Neural crest cell (in vitro differentiated cells): ENCODE measurements at regions not wholly inside any gene's neighbourhood (a gene's known extent, or its start where the extent isn't known, plus 50 kb on each side); places are given as distances from the start of the nearest gene placed in this dataset.

ENCODE experiments used
- DNase-seq: peaks from one replicate; pipeline ENCODE4 v3.0.0; 2021; ENCODE audit warnings: low read depth, mixed read lengths, low spot score
- H3K27ac Mint-ChIP-seq: one replicate; pipeline ENCODE4 v1.8.0; 2021; ENCODE audit warnings: mild to moderate bottlenecking, mixed read lengths; ENCODE audit not compliant: unreplicated experiment
- H3K27me3 Mint-ChIP-seq: 2 replicates; pipeline ENCODE4 v1.8.0; 2021; ENCODE audit warnings: low read depth, mild to moderate bottlenecking, mixed read lengths
- H3K36me3 Mint-ChIP-seq: 2 replicates; pipeline ENCODE4 v1.8.0; 2021; ENCODE audit warnings: low read depth, mild to moderate bottlenecking, mixed read lengths
- H3K4me1 Mint-ChIP-seq: 2 replicates; pipeline ENCODE4 v1.8.0; 2021; ENCODE audit warnings: mixed read lengths
- H3K4me3 Mint-ChIP-seq: one replicate; pipeline ENCODE4 v1.8.0; 2021; ENCODE audit warnings: mild to moderate bottlenecking, mixed read lengths
- H3K9me3 Mint-ChIP-seq: 2 replicates; pipeline ENCODE4 v1.8.0; 2021; ENCODE audit warnings: mixed read lengths
- CTCF ChIP-seq: fragments of 200-600 bp; sonication (generic); conservative IDR thresholded peaks from 2 replicates; pipeline ENCODE4 v1.5.0; 2021; ENCODE audit warnings: antibody characterized with exemption, mild to moderate bottlenecking

GRCh38 chr1:112806090-112806642 is 91.0 kb upstream of the PPM1J start:
- no peak overlapping the region for H3K27ac Mint-ChIP-seq
- H3K4me1 Mint-ChIP-seq, result peaks cover 33% of the 10 kb centered on the region
- no peaks in the 10 kb centered on the region for H3K27me3 Mint-ChIP-seq

DNA sequence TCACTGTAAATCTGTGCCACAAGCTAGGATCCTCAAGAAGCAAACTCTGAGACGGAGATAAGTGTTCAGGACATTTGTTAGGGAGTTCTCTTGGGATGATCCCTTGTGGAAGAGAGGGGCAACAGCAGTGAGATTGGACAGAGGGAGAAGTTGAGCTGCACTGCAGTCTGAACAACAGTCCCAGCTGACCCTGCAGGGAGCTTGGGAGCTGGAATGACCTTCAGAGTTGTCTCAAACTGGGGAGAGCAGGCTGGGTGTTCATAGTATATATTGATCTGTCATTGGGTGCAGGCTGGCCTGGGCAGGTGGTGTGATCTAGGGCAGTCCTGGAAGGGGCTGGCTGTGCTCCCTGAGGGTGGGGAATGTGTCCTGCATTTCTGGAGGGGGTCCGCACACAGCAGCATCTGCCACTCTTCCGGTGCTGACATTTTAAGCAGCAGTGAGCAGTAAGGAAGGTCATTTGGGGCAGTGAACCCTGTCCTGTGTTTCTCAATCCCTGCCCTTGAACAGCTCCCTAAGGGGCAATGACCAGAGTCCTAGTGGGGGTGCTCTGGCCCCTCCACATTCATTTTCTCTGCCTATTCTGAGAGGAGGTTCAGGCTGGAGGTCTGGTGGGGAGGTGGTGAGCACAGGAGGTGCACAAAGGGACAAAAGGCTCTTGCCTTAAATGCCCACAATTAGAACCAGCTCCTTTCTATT is 90.2 kb upstream of the PPM1J start:
- Mint-ChIP-seq H3K9me3 (no peaks in the 10 kb centered on the region), H3K4me3 (no peak overlapping the region), H3K27ac (no peak overlapping the region), H3K4me1 (peaks cover 25% of the 10 kb centered on the region), H3K36me3 (no peaks in the 10 kb centered on the region), H3K27me3 (no peaks in the 10 kb centered on the region)
- no peak for TF ChIP-seq CTCF
- DNase-seq, result no peak

More at GRCh38 chr1:112806090-112806642, 91.0 kb upstream of the PPM1J start:
- Mint-ChIP-seq H3K9me3 (no peaks in the 10 kb centered on the region), H3K36me3 (no peaks in the 10 kb centered on the region), H3K4me3 (no peak overlapping the region)
- TF ChIP-seq CTCF, result no peak
- DNase-seq, result no peak

- TF ChIP-seq CTCF, result peak; percentile 84
- Mint-ChIP-seq H3K36me3 (no peaks in the 10 kb centered on the region), H3K9me3 (peaks cover 2% of the 10 kb centered on the region), H3K27me3 (no peaks in the 10 kb centered on the region), H3K4me1 (peaks cover 19% of the 10 kb centered on the region), H3K27ac (peak overlapping the region; percentile 19), H3K4me3 (no peak overlapping the region)
- DNase-seq, result peak; percentile 58
These were observed 89.0 kb upstream of the PPM1J start for GRCh38 chr1:112803906-112804762.

- no peaks in the 10 kb centered on the region for H3K27me3 Mint-ChIP-seq
- no peak for TF ChIP-seq CTCF
- no peak for DNase-seq
- H3K4me1 Mint-ChIP-seq, result peaks cover 10% of the 10 kb centered on the region
- H3K4me3 Mint-ChIP-seq, result no peak overlapping the region
- no peak overlapping the region for H3K27ac Mint-ChIP-seq
- no peaks in the 10 kb centered on the region for H3K36me3 Mint-ChIP-seq
- peaks cover 2% of the 10 kb centered on the region for H3K9me3 Mint-ChIP-seq
These were observed 85.2 kb upstream of the PPM1J start for GRCh38 chr1:112800289-112800688.

DNA sequence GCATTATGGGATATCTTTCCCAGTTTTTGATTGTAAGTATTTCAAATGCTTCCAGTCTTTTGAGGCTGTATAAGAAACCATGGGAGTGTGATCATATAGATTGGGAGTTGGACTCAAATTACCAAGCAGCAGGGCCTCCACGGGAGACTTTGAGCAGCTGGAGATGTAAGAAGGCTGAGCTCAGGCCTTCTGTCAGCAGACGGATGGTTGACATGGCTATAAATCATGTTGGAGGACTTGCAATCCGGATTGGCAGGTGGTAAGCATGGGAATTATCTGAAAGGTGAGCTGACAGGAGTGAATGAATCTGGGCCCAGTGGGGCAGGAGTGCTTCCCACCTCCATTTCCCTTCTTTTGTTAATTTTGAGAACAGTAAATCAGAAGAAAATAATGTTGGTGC is 83.2 kb upstream of the PPM1J start:
- peaks cover 2% of the 10 kb centered on the region for H3K9me3 Mint-ChIP-seq
- H3K27me3 Mint-ChIP-seq, result no peaks in the 10 kb centered on the region
- H3K4me3 Mint-ChIP-seq, result no peak overlapping the region
- no peak for TF ChIP-seq CTCF
- no peaks in the 10 kb centered on the region for H3K4me1 Mint-ChIP-seq
- DNase-seq, result no peak
- no peak overlapping the region for H3K27ac Mint-ChIP-seq
- H3K36me3 Mint-ChIP-seq, result no peaks in the 10 kb centered on the region
